Panc1 (cell line): ENCODE measurements at regions not wholly inside any gene's neighbourhood (a gene's known extent, or its start where the extent isn't known, plus 50 kb on each side); places are given as distances from the start of the nearest gene placed in this dataset.

Source experiments
- ATAC-seq: fragments of 200-7000 bp; cut with Tn5 transposase; 2 replicates; pipeline ENCODE4 v1.9.1; 2020; ENCODE audit warnings: mild to moderate bottlenecking, moderate library complexity
- BruUV-seq: library from RNA; stranded (reverse); fragments of 400-500 nt; replicated peaks from 2 replicates; lab custom pipeline; 2021; lab: Mats Ljungman, UMichigan
- CTCF ChIA-PET: fragments of 300-600 bp; sonication (Branson Sonifier 250); formaldehyde crosslinking; loops from one replicate; lab custom pipeline; 2022; ENCODE audit warnings: antibody characterized with exemption; lab: Charles Lee
- POLR2A ChIA-PET: fragments of 300-600 bp; sonication (Branson Sonifier 250); formaldehyde crosslinking; loops from one replicate; lab custom pipeline; 2022; ENCODE audit warnings: antibody characterized with exemption; lab: Charles Lee
- DNase-seq: peaks from one replicate; pipeline ENCODE4 v3.0.0-alpha.2; 2010; ENCODE audit warnings: low read depth, low spot score
- H3K27ac ChIP-seq: 2 replicates; pipeline ENCODE4 v1.5.1; 2011; ENCODE audit warnings: mild to moderate bottlenecking, low read length, inconsistent platforms
- H3K27me3 ChIP-seq: fragments of 200-500 bp; sonication (Bioruptor generic); 2 replicates; pipeline ENCODE4 v1.6.0; 2014; ENCODE audit warnings: low read length, inconsistent platforms; ENCODE audit not compliant: control insufficient read depth, insufficient read depth
- H3K36me3 ChIP-seq: fragments of 200-500 bp; sonication (Bioruptor generic); 2 replicates; pipeline ENCODE4 v1.5.1; 2014; ENCODE audit warnings: inconsistent platforms, mild to moderate bottlenecking, low read length, moderate library complexity; ENCODE audit not compliant: control insufficient read depth, insufficient read depth
- H3K4me1 ChIP-seq: 2 replicates; pipeline ENCODE4 v1.5.1; 2011; ENCODE audit warnings: inconsistent platforms, mild to moderate bottlenecking, low read length, moderate library complexity; ENCODE audit not compliant: control insufficient read depth, insufficient read depth
- H3K4me3 ChIP-seq, 2 experiments: 2 replicates each; pipeline ENCODE4 v1.5.1; 2011 to 2012; ENCODE audit warnings: low read depth in 2 of 2, low read length in 2 of 2, mild to moderate bottlenecking in 2 of 2, inconsistent platforms in 1 of 2, moderate library complexity in 1 of 2
- H3K9me3 ChIP-seq: fragments of 200-500 bp; sonication (Bioruptor generic); 2 replicates; pipeline ENCODE4 v1.5.1; 2014; ENCODE audit warnings: low read depth, mild to moderate bottlenecking, inconsistent platforms, low read length, moderate library complexity; ENCODE audit not compliant: control insufficient read depth, insufficient read depth
- CTCF ChIP-seq: fragments of 450-650 bp; IDR thresholded peaks from 2 replicates; pipeline ENCODE4 v1.5.1; 2017; ENCODE audit warnings: mild to moderate bottlenecking
- POLR2AphosphoS5 ChIP-seq: IDR thresholded peaks from 2 replicates; pipeline ENCODE4 v1.6.1; 2012; ENCODE audit warnings: mild to moderate bottlenecking, low read depth, low read length, moderate library complexity
- REST ChIP-seq, 2 experiments: IDR thresholded peaks; 2 replicates each; pipeline ENCODE4 v1.6.1; 2011 to 2012; ENCODE audit warnings: low read depth in 2 of 2, control low read depth in 1 of 2, low read length in 1 of 2, mild to moderate bottlenecking in 1 of 2, moderate library complexity in 1 of 2; ENCODE audit not compliant: insufficient read depth in 1 of 2
- SIN3A ChIP-seq: IDR thresholded peaks from 2 replicates; pipeline ENCODE4 v1.6.1; 2012; ENCODE audit warnings: low read depth, mild to moderate bottlenecking, low read length, moderate library complexity, borderline replicate concordance; ENCODE audit not compliant: insufficient read depth
- TCF7L2 ChIP-seq: IDR thresholded peaks from 2 replicates; pipeline ENCODE4 v1.6.1; 2011; ENCODE audit warnings: mild to moderate bottlenecking, low read depth, low read length, inconsistent platforms
- in situ Hi-C: cut with HindIII; loops from 2 replicates; pipeline ENCODE4 v1.10.0; 2016; ENCODE audit warnings: low sequenced_read_pairs, low pct_unique_long_range_greater_than_20kb
- intact Hi-C: fragments of 100-400 bp; cut with micrococcal nuclease; formaldehyde crosslinking; loops from one replicate; pipeline ENCODE4 v1.10.0; 2022; ENCODE audit not compliant: unreplicated experiment

- H3K27me3 ChIP-seq, result no peaks in the 10 kb centered on the region
- in situ Hi-C loops, result no loop called here
- intact Hi-C loops, result no loop called here
- POLR2A ChIA-PET, result no interaction called here
- H3K4me1 ChIP-seq, result no peaks in the 10 kb centered on the region
- DNase-seq, result no peak
- no peak overlapping the region for H3K4me3 ChIP-seq
- TF ChIP-seq POLR2AphosphoS5 (no peak), CTCF (no peak), TCF7L2 (no peak), REST (IDR thresholded peaks at IDR 0.05; ENCODE audit: insufficient read depth in 1 of 2, low read depth in 2 of 2, low read length in 1 of 2) (no peak), SIN3A (no peak)
- CTCF ChIA-PET, result no interaction called here
- no peaks in the 10 kb centered on the region for H3K36me3 ChIP-seq
- ATAC-seq, result no peak
- BruUV-seq, result no TSS peak
- no peak overlapping the region for H3K27ac ChIP-seq
- H3K9me3 ChIP-seq, result no peaks in the 10 kb centered on the region
These were observed 369.3 kb downstream of the GPATCH2 start for GRCh38 chr1:217261636-217262035.

GRCh38 chr1:217260676-217261075 lies 370.2 kb downstream of the GPATCH2 start:
- TF ChIP-seq REST (IDR thresholded peaks at IDR 0.05; ENCODE audit: insufficient read depth in 1 of 2, low read depth in 2 of 2, low read length in 1 of 2) (no peak), TCF7L2 (no peak), CTCF (no peak), SIN3A (no peak), POLR2AphosphoS5 (no peak)
- Histone ChIP-seq H3K36me3 (no peaks in the 10 kb centered on the region), H3K9me3 (no peaks in the 10 kb centered on the region), H3K27me3 (no peaks in the 10 kb centered on the region), H3K4me1 (no peaks in the 10 kb centered on the region), H3K27ac (no peak overlapping the region), H3K4me3 (no peak overlapping the region)
- no TSS peak for BruUV-seq
- ATAC-seq (no peak), DNase-seq (no peak)
- in situ Hi-C loops, result no loop called here
- ChIA-PET CTCF (no interaction called here), POLR2A (no interaction called here)
- intact Hi-C loops, result no loop called here
